ENCODE measurements at regions not wholly inside any gene's neighbourhood (a gene's known extent, or its start where the extent isn't known, plus 50 kb on each side); places are given as distances from the start of the nearest gene placed in this dataset.
A peak's percentile ranks its signal among the peaks of the same experiment; 100 is the strongest.

DNA sequence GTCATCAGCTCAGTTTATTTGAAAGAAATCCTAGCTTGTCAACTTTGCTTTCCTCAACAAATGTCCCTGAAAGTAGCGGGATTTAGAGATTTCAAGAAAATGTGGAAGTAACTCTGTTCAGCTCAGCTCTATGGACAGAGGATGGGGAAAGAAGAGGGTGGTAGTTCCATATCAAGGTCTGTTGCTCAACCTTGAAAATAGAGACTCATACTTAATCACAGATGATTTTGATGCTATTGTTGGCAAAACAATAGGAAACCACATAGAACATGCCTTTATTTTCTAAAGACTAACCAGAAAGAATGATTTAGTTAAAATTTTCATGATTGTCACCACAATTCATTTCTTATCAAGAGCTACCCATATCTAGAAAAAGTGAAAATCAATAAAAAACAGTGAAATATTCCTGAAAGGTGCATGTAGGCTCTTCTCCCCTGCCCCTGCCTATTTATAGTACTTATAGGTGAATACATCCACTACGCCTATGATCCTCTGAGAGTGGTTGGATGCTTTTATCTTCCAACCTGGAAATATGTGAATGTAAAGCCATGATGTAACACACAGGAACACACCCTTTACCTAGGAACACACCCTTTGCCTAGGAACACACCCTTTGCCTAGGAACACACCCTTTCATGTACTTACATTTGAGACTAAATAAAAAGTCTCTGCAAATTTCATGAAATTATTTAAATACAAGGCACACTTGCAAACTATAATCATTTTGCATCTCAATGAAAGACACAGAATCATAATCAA is 65.8 kb downstream of the ETAA1 start:
- no peak for DNase-seq

DNA sequence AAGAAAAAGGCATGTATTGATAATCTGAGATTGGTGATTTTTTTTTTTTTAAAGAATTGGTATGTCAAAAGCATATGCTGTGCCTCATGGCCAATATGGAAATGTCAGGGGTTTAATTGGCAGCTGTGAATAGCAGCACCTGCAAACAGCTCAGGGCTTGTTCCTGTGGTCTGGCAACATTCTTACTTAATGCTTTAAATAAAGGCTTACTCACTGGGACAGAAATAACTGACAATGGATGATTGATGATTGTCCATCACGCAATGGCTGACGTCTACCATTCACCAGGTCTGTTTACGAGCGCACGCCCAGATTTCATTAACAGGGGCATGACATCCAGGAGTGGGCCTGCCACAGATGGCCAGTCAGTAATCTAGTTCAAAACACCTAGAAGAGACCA is 66.7 kb downstream of the ETAA1 start:
- DNase-seq: no peak

DNA sequence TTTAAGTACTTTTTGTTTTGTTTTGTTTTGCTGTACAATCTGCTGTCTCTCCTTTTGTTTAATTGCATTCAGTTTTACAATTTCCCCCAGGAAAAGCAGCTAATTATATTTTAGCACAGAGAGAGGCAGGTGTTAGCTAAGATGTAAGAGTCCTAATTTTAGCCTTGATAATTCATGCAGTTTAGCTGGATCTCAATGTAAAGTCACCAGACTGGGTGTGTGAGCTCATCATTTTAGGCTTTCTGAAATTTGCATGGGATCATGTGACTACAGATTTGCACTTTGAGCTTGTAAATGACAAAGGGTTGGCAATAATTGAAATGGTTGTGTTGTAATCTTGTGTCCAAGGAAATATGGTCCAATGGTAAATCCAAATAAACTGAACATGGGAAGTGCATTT is 68.5 kb downstream of the ETAA1 start:
- no peak for DNase-seq

DNA sequence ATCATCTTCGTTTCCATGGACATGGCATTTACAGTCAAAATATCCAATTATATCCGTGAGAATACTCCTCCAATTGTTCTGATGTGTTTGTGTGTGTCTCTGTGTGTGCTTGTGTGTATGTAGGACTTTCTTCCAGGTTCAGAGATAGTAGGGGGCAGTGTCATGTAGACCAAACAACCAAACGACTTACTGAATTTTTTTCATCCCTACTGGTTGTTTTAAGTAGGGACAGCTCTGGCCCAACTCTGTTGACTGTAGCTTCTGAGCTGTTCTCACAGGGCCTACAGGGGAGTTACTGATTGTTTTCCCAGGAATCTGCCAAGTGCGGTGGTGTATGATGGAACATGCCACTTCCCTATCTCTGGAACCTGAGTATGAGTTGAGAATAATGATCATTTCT is 69.6 kb downstream of the ETAA1 start:
- DNase-seq: no peak

GRCh38 chr2:67471681-67472080 is 74.5 kb downstream of the ETAA1 start:
- DNase-seq: no peak

GRCh38 chr2:67476809-67477790 is 80.0 kb downstream of the ETAA1 start:
- peak; percentile 6 for DNase-seq

DNA sequence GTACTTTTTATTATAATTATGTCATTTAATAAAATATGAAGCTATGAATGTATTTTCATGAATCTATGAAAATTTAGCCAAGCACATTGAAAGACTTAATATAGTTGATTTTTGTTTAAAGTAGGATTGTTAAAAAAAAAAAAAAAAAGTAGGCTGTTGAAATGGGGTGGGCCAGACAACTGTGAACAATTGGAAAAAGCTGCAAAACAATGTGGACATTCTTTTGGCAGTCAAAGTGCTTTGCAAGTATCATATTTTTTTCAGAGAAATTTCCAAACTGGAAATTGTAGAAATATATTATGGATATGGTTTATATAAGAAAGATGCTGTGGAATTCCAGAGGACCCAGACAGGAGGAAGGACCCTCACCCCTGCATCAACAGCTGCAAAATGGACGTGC is 82.1 kb downstream of the ETAA1 start:
- DNase-seq: no peak

- no peak for DNase-seq
These were observed 88.3 kb downstream of the ETAA1 start for GRCh38 chr2:67485431-67485830.

GRCh38 chr2:67486041-67486796 is 89.1 kb downstream of the ETAA1 start:
- DNase-seq: no peak

DNA sequence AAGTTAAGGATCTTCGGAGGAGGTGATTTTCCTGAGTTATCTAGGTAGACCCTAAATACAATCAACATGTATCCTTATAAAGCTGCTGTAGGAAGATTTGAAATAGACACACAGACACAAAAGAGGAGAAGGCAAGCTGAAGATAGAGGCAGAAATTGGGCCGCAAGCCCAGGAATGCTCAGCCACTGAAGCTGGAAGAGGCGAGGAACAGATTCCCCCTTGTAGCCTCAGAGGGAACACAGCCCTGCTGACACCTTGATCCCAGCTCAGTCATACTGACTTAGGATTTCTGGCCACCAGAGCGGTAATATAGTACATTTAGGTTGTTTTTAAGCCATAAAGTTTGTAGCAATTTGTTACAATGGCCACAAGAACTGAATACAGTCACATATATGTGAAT is 90.9 kb downstream of the ETAA1 start:
- DNase-seq: no peak

DNA sequence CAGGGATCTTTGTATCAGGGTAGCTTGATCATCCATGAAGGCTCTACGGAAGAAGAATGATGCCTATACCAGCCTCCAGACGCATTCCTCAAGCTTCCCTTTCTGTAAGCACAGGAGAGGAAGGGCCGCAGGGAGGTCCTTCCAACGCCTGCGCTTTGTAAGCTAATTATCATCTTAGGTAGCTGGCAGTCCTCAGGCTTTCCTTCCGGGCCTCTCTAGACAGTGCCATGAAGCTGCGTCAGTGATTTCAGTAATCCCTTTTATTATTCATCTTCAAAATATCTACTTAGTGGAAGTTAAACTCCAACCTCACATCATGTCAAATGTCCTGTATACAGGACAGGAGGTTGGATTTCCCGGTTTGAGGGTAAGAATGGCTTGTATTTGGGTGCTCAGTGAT is 92.3 kb downstream of the ETAA1 start:
- no peak for DNase-seq

DNA sequence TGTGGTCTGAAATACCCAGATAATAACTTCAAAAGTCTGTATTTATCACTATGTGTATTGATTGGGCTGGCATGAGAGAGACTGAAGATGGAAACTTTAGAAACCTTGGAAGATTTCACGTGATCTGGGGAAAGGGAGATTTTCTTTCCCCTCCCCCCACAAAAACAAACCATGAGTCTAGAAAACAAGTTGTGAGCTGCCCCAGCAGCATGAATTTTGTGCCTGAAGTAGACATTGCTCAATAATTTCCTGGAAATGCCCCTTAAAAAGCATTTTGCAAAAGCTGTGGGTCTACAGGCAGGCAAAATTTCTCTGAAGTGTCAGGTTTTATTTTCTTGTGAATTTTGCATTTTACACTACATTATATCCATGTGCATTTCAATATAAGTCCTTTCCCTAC is 101.8 kb downstream of the ETAA1 start:
- DNase-seq: no peak

DNA sequence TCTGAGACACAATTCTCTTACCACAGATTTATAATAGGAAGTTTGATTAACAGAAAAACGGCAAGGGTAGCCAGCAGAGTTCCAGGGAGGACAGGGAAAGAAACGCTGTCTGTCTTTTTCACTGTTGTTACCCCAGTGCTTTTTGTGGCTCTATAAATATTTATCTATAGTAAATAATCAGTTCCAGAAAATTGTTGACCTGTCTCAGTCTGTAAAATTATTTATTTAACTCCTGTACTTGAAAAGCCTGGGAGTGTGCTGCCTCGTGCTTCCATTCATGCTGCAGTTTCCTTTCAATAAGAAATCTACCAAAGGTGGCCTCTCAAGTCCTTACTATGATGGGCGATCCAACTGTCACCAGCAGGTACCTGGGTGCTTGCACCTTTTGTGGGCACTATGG is 102.9 kb downstream of the ETAA1 start:
- DNase-seq: no peak

GRCh38 chr2:67500541-67500940 is 103.4 kb downstream of the ETAA1 start:
- no peak for DNase-seq

GRCh38 chr2:67502346-67503065 is 105.4 kb downstream of the ETAA1 start:
- no peak for DNase-seq

DNA sequence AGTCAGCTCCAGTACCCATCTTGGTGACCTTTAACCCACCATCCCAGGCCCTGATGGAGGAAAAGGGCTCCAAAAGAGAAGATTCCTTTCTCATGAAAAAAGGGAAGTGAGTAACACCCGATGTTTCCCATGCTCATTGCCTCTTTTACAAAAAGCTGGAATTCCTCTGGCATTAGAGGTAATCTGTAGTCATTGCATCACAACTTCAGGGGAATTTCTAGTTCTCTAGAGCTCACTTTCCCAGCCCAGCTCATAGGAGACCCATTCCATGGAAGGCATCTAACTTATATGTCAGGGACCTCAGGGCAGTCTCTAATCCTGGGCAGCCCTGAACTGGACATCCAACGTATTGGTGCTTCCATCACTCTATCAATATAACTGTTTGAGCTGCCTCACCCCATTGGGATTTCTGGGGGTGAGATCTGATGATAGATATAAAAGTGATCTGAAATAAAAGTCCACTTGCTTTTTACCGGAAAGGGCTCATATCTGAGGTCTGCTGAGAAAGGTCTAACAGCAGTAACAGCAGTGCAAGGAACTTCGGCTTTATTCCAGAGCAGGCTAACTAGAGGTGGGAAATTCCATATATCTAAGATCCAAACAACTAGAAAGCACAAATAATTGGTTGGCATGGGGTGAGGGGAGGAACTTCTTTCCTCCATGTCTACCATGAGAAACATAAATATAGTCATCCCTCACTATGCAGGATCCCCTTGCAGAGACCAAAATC is 106.1 kb downstream of the ETAA1 start:
- no peak for DNase-seq

GRCh38 chr2:67510745-67511144 is 113.6 kb downstream of the ETAA1 start:
- DNase-seq: no peak

- DNase-seq: no peak
These were observed 117.4 kb downstream of the ETAA1 start for GRCh38 chr2:67514515-67514914.

- no peak for DNase-seq
These were observed 117.9 kb downstream of the ETAA1 start for GRCh38 chr2:67515056-67515455.

DNA sequence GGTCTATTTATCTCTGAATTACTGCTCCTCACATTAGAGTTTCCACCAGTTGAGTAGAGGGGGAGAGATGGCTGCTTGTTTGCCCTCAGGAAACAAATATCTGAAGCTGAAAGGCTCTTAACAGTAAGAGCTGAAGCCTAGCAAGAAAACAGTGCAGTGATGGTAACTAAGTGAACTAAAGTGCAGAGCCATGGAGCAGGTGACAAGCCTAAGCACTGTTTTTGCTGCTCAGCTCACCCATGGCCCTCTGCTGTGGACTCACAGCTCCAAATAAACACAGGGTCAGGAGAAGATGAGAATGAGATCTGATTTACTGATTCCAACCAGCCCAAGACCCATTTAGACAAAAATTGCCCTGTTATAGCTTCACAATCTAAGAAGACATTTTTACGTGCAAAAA is 118.4 kb downstream of the ETAA1 start:
- no peak for DNase-seq

GRCh38 chr2:67516362-67516761 is 119.2 kb downstream of the ETAA1 start:
- no peak for DNase-seq
